HTR-8/SVneo (cell line): ENCODE measurements at regions not wholly inside any gene's neighbourhood (a gene's known extent, or its start where the extent isn't known, plus 50 kb on each side); places are given as distances from the start of the nearest gene placed in this dataset.
"Not testable (repeated sequence)": the region's sequence is repeated elsewhere in the genome, so short reads cannot be mapped to it uniquely, and the experiment has no call there.

ENCODE experiments used
- DNase-seq: peaks from one replicate; pipeline ENCODE4 v3.0.0; 2011; ENCODE audit warnings: low spot score, mixed read lengths; ENCODE audit not compliant: insufficient read length
- FAIRE-seq: peaks from 2 replicates; lab custom pipeline; 2011; peaks lifted over from hg19 to GRCh38; lab: Jason Lieb, UNC

DNA sequence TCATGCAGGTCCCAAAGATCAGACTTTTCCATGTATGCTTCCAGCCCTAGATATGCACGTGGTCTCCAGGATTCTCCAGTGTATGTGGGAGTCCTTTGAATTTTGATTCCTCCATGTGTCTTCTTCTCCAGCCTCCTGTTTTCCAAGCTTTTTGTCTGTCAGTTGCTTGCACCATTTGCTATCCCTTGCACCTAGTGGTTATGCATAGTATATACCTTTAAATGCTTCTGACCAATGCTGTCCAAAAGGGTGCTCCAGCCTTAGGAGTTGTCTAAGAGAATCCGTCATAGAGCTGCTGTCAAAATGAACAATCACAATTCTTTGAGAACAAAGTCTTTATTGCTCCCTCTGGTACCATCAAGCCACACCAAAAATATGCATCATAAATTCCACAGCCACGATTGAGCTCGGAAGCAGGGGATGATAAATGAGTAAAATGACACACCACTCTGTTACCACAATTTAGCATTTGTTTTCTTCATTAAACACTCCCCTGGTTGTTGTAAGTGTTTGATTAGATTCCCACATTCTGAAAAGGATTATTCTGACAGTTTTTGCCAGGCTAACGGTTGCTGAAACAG is 706.2 kb upstream of the GJE1 start:
- FAIRE-seq: no peak

DNA sequence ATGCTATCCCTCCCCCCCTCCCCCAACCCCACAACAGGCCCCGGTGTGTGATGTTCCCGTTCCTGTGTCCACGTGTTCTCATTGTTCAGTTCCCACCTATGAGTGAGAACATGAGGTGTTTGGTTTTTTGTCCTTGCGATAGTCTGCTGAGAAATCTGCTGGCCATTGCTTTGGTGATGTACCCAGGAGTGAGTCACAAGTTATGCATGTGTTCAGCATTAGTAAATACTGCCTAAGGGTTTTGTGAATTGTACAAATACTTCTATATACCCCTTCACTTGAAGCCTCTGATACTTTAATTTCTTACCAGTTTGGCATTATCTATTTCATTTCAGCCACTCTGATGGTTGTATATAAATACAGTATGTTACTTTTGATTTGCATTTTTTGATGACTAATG is 711.3 kb upstream of the GJE1 start:
- peak; percentile 13 for FAIRE-seq
- peak; percentile 28 for DNase-seq

More for the DNA sequence above, 706.2 kb upstream of the GJE1 start:
- no peak for DNase-seq

DNA sequence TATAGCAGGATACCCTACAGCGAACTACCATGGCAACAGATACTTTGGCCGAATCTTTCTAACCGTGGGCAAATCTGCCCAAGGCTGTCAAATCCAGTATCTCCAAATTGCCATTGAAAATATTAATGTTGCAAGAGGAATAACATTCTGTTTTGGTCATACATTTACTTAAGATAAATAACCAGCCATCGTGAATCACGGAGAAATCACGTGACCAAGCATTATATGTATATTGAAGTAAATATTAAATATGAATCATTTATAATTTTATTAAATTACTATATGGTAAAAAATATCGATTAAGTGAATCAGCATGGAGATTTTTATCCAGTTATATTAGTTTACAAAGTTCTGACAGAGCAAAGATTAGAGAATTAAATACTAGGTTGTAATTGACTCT is 714.6 kb upstream of the GJE1 start:
- DNase-seq (no peak), FAIRE-seq (no peak)

DNA sequence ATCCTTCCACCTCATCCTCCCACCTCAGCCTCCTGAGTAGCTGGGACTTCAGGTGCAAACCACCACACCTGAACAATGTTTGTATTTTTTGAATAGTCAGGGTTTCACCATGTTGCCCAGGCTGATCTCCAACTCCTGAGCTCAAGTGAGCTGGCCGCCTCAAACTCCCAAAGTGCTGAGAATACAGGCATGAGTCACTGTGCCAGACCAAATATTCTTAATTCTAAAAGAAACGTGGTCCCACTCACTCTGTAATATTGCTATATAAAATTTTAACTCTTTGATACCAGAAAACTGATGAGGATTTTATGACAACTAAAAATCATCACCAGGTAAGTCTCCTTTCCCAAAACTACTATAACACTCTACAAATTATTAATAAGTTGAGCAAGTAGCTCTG is 716.8 kb upstream of the GJE1 start:
- FAIRE-seq (no peak), DNase-seq (no peak)

DNA sequence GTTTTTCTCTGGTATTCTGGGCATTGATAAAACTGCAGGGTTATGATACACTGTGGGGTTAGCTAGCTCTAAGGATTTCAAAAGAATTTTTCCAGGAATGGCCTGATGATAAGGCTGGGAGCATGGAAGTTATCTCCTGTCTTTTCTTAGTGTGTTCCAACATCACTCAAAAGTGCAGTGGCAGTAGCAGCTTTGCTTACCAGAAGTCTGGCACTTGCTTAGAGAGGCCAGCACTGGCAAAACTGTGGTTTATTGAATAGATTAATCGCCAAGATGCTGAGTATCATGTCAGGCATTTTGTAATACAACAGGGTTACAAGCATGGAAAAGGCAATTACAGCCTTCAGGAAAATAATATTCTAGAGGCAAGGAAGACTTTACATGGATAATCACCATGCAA is 719.5 kb upstream of the GJE1 start:
- no peak for DNase-seq
- FAIRE-seq: no peak

DNA sequence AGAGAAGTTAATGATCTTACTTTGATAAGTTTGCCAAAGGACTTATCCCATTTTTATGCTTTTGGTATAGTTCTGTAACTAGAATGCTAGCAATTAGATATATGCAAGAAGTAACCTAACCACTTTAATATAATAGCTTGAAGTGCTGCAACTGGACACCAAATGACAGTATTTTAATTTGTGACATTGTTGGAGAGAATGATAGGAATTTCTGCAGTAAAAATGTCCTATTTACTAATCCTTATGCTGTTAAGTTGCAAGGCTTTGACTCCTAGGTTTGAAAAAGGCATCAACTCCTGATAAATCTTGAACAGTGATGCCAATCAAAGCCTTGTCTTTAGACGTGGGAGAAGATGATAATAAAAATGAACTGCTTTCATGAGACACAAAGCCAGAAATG is 726.0 kb upstream of the GJE1 start:
- no peak for DNase-seq
- FAIRE-seq: no peak

DNA sequence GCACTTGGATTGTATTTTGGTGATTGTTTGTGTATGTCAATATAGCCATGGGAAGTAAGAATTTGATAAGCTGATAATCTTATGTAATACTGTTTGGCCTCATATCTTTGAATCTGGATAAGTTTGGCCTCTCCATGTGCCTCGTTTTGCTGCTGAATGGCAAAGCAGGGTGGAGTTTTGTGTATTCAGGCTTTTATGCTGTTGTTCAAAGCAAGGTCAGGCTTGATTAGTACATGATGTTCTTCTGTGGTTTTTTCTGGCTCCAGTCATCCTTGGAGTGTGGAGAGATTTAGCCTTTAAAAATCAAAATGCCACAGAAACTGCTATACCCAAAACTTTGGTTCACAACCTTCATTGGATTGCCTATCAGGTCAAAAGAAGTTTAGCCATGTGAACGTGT is 728.9 kb upstream of the GJE1 start:
- DNase-seq: no peak
- FAIRE-seq: no peak

DNA sequence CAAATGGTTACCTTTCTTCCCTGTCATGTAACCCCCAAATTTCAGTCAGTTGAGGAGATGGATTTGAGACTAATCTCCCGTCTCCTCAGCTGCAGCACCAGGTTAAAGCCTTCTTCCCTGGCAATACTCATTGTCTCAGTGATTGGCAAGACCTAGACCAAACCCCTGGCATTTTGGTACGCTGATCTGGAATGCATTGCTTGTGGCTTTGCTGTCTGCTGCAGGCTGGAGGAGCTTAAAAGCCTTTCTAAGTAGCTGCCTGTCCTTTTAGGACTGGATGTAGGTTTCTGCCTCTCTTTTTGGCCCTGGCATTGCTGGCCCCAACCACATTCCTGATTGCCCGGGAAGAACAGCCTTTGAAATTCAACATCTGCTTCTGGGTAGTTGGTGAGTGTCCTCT is 729.6 kb upstream of the GJE1 start:
- DNase-seq (no peak), FAIRE-seq (no peak)

DNA sequence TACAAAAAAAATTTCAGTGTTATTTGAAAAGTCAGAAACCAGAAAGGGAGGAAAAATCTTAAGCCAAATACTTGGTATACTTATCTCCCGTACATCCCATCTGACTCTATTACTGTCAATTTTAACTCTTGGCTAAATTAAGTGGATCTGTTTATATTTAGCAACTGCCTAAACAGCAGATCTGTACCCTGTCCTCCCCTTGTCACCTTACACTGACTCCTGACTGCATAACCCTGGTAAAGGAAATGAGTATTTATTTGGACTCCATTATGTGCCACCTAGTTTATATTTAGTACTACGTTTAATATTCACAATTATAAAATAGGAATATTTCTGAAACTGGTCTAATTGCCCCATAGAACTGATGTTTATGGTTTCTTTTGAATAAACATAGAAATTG is 730.2 kb upstream of the GJE1 start:
- DNase-seq (no peak), FAIRE-seq (no peak)

DNA sequence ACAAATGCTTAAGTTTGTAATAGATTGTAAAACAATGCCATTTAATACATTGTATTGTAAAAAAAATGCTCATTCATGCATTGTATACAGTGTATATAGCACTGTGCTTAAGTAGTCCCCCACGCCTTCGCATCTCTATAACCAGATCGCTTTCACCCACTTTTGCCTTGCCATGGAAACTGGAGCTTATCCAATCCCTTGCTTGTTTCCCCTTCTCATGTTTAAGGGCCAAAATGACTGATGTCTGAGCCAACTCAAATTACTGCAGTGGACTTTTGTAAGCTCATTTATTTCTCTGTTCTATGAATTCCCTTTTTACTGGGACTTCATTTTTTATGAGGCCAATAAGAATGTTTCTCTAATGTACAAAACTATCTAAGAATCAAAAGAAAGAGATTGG is 730.9 kb upstream of the GJE1 start:
- no peak for FAIRE-seq
- no peak for DNase-seq

DNA sequence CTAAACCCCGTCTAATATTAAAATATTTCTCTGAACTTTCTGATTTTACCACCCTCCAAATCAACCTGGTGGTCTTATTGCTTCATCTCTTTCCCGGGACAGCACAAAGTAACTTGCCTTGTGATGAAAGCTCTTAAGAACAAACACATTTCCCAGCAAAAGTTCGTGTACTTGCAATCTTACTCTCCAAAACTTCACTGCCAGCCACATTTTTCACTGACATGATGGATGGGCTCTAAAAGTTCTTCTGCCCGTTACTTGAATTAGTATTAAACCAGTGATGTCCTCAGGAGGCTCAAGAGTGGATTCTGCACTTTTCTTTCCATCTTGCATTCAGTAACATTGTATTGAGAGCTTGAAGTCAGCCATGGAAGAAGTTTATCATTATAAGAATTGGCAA is 731.6 kb upstream of the GJE1 start:
- DNase-seq (no peak), FAIRE-seq (no peak)

DNA sequence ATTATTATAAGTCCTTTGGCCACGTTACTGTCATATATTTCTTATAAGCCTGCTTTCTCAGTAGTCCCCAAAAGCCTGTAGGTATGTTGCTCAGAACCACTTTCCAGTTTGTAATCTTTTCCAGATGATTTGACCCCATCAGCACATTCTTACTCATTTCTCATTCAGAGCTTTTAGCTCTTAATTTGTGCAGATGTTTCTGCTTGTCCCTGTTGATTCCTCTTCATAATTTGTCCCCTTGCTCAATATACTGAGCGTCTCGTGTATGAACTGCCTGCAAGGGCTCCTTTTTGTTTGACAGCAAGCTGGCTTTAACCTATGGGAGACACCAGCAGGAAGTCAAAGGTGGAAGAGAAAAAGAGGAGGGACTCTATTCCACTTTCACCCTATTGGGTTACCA is 733.8 kb upstream of the GJE1 start:
- FAIRE-seq: no peak

DNA sequence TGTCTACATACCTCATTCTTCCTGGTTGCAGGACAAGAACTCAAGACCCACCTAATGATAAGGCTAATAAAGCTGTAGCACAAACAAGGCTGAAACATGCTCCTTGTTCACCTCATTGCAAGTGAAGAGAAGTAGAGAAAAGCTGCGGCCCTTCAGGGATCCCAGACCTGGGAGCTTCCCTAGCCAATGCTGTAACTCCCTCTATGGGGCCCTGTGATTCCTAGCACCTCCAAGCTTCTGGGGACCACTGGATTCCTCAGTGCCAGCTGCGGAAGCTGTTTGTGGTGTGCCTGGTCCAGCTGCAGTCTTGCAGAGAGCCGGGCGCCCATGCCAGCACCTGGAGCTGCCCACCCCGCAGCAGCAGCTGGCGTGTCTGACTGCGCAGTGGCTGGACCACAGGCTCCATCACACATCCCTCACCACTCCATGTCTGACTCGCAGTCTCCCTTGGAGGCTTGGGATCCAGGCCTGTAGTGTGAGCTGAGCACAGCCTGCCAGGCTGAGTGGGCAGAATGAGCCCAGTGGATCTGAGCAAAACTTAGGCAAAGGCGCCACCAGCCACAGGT is 737.2 kb upstream of the GJE1 start:
- FAIRE-seq: peak; percentile 31
- no peak for DNase-seq

More for the DNA sequence above, 733.8 kb upstream of the GJE1 start:
- DNase-seq: no peak

DNA sequence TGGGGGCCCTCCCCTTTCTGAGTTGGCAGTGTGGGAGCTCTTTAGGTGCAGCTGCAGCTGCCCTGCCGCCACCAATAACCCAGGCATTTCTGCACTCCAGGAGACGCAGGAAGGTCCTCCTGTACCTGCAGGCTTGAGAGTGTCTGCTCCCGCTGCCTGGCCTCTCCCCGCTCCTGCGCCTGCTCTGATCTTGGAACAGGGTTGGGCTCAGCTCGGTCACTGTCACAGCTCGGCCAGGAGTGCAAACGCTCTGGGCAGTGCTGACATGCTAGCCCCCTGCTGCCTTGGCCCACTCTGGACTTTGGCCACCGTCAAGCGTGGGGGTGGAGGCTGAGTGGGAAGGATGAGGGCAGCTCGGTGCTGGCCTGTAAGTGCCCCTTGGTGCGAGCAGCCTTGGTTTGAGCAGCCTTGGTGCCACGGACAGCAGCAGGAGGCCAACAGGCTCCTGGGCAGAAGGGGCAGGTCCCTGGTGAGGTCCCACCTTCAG is 738.1 kb upstream of the GJE1 start:
- FAIRE-seq (no peak), DNase-seq (no peak)

DNA sequence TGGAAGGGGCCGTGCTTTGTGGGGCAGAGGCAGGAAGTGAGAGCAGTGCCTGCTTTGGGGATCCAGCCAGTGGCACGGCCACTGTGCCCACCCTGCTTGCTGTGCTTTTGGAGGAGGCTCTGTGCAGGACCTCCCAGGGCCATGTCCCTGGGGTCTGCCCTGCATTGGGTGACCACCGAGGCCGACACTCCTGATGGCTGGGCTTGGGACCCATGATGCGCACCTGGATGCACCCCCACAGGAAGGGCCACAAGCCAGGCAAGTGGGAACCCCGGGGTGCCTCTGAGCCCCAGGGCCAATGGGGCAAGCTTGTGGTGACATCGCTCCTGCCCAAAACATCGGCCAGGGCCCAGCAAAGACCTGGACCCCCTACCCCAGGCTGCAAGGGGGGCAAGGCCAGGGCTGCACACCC is 738.6 kb upstream of the GJE1 start:
- FAIRE-seq: no peak
- no peak for DNase-seq

DNA sequence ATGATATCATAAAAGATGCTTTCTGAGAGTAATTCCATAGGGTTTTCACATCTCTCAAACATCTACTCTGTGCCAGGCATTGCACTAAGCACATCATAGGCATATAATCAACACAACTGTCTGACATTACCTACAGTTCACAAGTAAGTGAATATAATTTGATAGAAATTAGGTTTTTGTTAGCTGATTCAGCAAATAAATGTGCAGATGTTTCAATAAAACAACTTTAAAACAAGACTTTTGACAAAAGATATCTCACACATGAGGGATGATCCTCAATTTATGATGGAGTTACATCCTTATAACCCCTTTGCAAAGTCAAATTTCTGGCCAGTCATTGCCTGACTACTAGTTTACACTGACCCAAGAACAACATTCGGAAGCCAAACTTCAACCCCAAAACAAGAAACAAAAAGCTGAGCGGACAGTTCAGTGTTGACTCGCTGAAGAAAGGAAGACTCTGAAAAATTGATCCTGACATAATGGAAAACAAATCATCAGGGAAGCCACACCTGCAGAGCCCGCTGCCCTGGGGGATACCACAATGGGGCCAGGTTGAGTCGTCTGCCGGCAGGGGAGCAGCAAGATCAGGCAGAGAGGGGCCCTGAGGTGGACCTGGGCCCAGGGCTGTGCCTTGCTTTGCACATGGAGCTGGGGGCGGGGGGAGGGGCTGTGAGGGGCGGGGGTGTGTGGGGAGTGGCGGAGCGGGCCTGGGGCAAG is 739.2 kb upstream of the GJE1 start:
- FAIRE-seq: no peak
- no peak for DNase-seq

DNA sequence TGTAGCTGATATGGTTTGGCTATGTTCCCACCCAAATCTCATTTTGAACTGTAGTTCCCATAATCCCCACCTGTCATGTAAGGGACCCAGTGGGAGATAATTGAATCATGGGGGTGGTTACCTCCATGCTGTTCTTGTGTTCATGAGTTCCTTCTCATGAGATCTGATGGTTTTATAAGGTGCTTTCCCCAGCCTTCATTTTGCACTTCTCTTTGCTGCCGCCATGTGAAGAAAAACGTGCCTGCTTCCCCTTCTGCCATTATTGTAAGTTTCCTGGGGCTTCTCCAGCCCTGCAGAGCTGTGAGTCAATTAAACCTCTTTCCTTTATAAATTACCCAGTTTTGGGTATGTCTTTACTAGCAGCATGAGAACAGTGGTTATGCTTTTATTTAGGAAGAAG is 741.6 kb upstream of the GJE1 start:
- FAIRE-seq, DNase-seq: not testable (repeated sequence)

DNA sequence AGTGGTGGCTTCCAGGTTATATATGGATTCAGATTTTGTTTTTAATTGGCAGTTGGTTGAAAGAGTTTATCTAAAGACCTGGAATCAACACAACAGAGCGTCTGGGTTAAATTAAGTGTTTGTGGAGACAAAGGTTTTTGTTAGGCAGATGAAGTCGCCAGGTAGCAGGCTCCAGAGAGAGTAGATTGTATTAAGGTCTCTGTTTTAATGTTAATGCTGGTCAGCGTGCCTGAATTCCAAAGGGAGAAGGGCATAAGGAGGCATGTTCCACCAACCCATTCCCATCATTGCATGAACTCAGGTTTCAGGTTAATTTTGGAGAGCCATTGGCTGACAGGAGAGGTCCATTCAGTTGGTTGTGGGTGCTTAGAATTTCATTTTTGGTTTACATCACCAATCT is 744.1 kb upstream of the GJE1 start:
- no peak for DNase-seq
- no peak for FAIRE-seq

DNA sequence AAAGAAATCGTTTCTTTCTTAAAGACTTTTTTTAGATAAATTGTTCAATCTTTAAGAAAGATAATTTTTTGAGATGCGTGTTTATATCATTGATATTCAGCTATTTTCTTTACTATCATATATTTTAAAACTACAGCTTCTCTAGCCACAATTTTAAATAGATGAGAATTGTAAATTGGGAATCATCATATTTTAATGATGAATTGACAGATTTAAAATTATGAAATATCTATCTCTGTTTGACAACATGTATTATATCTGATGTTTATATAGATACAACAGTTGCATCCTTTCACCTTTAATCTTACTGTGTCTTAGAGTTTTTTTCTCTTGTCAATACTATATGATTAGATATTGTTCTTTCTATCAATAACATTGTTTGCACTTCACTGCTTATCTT is 762.3 kb upstream of the GJE1 start:
- FAIRE-seq: no peak
- DNase-seq: no peak

DNA sequence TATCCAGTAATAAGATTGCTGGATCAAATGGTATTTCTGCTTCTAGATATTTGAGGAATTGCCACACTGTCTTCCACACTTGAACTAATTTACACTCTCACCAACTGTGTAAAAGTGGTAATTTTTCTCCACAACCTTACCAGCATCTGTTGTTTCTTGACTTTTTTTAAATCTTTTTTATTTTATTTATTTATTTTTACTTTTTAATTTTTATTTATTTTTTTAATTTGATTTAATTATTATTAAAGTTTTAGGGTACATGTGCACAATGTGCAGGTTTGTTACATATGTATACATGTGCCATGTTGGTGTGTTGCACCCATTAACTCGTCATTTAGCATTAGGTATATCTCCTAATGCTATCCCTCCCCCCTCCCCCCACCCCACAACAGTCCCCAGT is 765.9 kb upstream of the GJE1 start:
- DNase-seq, FAIRE-seq: not testable (repeated sequence)

DNA sequence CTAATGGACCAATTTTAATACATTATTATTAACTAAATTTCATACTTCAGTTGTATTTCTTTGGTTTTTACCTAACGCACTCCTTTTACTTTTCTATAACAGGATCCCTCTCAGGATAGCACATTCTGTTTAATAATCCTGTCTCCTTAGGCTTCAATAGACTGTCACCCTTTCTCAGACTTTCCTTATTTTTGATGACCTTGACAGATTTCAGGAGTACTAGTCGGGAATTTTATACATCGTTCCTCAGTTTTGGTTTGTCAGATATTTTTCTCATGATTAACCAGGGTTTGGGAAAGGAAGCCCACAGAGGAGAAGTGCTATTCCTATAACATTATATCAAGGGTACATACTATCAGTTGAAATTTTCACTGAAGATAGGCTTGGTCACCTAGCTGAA is 768.0 kb upstream of the GJE1 start:
- DNase-seq (no peak), FAIRE-seq (no peak)

DNA sequence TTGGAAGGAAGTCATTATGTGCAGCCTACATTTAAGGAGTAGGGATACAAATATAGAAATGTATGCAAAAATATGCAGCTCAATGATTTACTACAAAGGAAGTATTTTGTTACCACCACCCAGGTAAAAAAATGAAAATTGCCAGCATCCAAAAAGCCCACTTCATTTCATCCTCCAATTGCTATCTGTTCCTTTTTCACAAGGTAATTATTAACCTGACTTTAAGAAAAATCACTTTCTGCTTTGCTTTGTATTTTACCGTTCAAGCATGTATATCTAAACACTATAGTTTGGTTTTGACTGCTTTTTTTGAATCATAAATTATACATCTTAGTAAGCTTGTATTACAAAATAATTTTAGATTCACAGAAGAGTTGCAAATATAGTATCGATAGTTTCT is 768.5 kb upstream of the GJE1 start:
- FAIRE-seq (no peak), DNase-seq (no peak)
